ENCODE measurements at regions not wholly inside any gene's neighbourhood (a gene's known extent, or its start where the extent isn't known, plus 50 kb on each side); places are given as distances from the start of the nearest gene placed in this dataset.
"Not testable (repeated sequence)": the region's sequence is repeated elsewhere in the genome, so short reads cannot be mapped to it uniquely, and the experiment has no call there.

DNA sequence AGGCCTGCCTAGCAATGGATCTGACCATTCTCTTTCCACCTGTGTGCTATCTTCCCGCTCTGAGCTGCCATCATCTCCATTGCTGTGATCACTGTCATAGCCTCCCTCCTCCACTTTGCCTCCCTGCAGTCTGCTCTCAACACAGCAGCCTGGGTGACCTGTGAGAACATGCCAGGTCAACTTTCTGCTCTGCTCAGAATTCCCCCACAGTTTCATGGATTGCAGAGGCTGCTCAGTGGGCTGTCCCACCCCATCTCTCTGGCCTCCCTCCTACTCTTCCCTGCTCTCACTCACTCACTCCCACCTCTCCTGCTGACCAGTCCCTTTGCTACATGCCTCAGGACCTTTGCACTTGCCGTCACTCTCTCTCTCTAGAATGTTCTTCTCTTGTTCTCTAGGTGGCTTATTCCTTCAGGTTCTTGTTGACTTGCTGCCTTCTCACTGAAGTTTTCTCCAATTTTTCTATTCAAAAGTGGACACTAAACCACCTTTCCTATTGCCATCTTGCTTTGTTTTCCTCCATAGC, 159.9 kb downstream of the CD83 start:
- no peak for DNase-seq

DNA sequence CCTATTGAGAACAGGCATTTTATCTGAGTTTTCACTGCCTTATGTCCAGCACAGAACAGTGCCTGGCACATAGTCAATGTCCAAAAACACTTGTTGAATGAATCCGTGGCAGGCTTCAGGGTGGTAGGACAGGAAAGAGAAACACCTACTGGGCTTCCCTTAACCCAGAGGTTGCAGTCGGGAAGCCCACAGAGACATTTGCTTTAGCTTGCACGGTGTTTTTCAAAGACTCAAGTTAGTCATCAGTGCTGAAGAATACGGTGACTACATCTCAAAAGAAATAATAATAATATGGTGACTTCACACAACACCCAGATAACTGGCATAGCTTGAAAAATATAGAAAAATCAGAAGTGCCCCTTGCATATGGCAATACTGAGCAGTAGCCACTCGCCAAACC, 160.4 kb downstream of the CD83 start:
- DNase-seq, result no peak

DNA sequence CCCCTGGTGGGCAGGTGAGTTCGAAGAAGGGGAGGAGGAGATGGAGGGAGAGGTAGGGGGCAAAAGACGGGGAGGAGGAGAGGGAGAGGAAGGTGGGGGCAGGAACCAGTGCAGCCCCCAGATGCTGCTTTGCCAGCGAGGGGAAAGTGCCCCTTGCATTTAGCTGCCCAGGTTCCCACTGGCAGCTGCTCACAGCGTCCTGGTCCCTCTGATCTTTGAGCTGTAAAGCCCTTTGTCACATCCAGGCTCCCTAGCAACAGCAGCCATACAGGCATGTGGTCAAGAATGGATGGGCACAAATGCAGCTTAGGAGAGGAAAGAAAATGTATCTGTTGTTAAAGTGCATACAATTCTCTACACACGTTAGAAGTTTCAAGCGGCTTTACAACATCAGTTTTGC, 160.9 kb downstream of the CD83 start:
- no peak for DNase-seq

DNA sequence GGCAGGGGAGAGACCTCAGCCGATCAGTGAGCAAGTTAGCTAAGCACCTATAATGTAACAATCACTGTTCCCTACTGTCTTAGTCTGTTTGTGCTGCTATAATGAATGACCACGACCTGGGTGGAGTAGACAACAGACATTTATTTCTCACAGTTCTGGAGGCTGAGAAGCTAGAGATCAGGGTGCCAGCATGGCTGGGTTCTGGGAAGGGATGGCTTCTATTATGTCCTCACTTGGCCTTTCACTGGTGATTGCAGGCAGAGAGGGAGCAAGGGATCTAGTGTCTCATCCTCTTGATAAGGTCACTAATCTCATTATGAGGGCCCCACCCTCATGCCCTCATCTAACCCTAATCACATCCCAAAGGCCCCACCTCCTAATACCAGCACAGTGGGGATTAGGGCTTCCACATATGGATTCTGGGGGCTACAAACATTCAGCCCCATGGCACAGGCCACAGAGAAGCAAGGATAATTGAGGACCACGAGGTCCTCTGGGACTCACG, 162.5 kb downstream of the CD83 start:
- no peak for DNase-seq

DNA sequence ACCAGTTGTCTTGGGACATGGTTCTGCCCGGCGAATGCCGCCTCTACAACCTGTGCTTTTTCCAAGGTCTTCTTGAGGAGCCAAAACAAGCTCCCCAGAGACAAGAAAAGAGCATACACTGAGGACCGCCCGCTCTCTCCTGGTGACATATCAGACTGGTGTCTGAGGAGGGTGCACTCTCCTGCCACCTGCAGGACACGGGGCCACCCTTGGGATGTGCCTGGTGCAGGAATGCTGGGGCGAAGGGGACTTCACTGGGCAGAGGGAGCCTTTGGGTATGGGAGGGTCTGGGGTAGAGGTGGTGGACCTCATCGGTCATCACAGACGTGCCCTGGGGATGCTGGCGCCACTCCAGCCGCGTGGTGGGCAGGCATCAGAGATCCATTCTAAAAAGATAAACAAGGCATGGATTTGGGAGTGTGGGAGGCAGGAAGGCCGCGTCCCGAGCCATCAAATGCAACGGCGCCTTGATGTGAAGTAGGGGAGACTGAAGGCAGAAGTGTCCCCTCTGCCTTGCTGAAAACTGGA, 163.3 kb downstream of the CD83 start:
- DNase-seq, result no peak

DNA sequence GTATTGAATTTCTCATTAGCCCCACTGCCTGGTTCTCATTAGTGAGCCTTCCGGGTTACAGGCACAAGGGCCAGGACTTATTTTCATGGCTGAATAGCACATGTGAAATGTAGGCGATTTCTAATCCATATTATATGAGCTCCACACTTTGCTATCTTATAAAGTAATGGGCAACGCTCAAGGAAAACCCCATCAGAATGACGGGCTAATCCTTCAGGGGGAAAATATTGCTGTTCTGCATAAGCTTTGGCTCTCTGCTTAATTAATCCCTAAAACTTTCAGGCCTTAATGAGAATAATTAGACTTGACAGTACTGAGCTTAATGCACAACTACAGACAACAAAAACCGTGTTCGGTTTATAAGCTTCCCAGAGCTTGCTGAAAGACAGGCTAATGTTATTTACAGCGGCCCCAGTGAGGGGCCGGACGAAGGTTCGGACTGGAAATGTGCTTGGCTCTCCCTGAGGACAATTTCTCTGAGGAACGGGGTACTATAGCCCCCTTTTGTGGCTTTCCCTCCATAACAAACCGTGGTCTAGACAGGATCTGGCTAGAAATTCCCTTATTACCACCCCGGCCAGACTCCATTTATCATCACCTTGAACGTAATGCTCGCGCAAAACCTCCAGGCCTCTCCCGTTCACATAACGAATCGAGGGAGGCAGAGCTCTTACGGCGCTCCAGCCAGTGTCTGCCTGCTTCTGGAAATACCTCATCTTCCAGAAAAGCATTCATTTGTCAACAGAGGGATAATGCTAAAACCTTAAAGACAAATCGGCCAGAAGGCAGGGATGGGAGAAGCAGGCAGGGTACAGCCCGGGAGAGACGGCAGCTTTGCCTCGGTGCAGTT, 164.5 kb downstream of the CD83 start:
- DNase-seq, result peak; percentile 85

DNA sequence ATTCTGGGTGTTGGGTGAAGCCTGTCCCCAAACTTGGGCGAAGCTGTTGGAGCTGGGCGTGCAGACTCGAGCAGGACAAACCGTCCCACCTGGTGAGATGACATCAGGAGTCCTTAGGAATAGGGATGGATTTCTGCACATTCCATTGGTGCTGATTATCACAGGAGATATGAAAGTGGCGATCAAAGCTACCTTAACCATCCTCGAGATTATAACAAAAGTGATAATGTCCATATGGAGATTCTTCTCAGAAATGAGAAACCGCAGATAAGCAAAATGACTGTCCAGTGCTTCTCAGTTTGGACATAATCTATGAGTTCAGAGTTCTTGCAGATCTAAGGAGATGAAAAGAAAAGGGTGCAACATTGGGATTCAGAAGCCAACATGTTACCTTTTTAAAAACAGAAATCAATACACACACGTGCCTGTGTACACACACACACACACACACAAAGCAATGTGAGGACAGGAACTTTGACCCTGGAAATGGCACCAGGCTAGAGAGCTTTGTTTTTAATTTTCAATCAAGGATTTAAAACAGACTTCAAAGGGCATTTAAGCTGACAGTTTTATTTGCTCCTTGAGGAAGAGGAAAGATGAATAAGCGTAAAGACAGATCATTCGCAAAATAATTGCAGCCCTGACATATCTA, 165.4 kb downstream of the CD83 start:
- no peak for DNase-seq

DNA sequence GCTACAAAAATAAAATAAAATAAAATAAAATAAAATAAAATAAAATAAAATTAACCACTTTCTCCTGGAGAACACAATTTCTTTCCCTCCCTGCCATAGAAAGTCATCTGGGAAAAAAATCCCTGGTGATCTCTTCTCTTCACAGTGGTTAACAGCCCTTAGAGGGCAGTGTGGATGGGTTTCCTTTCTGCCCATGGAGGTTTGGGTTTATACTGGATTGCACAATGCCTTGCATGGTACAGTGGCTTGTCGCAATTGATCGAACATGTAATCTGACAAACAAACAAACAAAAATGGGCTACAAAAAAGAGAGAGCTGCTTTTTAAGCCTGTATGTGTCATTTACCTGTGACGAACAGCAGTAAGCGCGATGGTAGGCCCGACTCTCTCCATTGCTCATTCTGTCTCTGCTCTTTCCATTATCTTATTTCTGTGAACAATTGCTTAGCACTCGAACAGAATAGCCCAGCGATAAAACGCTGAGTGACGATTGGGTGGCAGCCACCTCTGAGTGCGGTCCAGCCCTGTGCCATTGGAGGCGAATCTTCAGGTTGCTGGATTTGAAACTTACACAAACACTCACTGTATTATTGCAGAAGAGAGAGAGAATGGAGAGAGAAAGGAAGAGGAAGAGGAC, 166.1 kb downstream of the CD83 start:
- DNase-seq, result peak; percentile 65

DNA sequence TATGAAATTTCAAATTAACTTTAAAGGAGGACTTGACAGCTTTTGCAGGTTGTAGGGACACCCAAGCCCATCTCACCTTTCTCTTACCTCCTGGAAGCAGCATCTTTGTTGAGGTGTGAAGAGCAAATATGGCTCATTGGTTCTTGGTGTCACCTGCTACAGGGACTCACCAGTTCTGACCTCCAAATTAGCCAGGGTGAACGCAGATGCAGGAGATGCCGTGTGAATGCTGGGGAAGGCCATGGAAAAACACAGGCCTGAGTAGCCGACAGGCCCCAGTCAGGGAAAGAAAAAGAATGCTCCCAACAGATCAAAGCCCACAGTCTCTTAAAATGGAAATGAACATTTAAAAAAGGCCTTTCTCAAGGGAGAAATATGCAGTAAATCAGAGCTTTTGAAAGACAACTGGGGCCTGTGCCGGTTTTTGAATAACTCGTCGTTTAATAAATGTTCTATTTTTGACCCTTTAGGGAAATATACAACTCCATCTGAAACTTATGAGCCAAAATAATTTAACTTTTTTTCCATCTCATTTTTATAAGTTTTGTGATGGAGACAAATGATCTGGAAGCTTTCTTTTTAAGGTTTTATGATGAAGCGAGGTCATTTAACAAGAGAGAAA, 167.5 kb downstream of the CD83 start:
- no peak for DNase-seq

DNA sequence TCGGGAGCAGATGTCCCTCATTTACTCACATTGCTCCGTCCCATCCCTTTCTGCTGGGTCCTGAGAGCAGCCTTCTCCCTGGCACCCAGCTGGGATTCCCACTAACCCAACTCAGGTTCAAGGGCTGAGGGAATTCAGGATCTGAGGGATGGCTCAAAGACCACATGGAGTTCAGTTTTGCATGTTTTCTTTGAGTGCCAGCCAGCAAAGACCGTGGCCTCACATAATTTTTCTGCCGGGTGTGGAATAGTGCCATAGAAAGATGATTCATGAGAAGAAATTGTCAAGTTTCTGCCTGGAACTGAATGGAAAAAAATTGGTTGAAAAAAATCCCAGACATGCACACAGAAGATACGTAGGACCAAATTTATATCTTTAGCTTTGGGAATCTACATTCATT, 168.6 kb downstream of the CD83 start:
- peak; percentile 61 for DNase-seq

DNA sequence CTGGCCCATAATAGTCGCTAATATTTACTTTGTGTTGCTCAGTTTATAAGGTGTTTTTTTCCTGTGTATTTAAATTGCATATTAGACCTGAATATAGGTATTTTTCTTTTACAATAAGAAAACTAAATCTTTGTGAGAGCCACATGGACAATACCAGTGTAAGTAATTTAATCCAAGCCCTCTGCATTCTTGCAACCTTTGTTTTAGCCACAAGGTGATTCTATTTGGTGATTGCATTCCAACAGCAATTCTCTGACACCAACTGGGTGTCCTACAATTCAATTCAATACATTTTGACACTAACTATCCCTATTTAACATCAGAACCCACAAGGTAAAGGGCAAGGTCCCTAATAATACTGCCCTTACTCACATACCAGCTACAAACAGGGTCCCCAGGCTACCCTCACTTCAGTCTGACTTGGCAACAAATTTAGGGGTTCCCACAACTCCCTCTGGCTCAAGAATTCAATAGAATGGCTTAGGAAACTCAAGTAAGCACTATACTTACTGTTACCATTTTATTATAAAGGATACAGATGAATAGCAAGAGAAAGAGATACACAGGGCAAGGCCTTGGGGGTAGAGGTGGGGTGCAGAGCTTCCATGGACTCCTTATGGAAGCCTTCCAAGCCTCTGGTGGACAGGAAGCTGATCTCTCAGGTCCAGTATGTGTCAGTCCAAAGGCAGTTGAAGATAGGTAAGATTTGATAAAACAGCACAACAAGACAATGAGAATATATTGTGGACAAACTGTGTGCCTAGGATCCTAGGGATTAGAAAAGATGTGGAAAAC, 169.3 kb downstream of the CD83 start:
- DNase-seq, result no peak

DNA sequence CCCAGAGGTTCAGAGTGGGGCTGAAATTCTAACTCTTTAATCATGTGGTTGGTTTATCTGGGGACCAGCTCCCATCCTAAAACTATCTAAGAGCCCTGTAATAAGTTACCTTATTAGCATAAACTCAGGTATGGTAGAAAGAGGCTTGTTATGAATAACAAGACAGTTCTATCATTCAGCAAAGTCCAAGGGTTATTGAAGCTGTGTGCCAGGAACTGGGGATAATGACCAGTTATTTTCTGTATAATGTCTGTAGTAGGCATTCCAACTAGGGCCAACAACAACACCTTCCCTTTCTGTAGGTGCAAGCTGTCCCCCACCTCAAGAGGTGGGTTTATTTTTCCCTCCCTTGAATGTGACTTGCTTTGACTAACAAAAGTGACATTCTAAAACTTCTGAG, 170.1 kb downstream of the CD83 start:
- DNase-seq, result no peak

DNA sequence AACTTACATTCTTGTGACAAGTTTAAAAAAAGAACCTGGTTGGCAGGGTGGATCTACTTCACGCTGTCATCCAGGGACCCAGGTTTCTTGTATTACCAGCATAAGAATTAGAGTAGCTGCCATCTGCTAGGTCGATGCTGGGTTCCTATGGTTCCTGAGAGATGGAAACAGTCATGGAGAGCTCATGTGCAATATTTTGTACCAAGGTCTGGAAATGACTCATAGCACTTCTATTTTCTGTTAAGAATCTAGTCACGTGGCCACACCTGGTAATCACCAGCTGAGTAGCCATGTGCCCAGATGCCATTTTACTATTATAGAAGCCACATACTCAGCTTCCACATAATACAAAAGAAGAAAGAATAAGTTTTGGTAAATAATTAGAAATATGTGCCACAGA, 171.3 kb downstream of the CD83 start:
- DNase-seq, result no peak

DNA sequence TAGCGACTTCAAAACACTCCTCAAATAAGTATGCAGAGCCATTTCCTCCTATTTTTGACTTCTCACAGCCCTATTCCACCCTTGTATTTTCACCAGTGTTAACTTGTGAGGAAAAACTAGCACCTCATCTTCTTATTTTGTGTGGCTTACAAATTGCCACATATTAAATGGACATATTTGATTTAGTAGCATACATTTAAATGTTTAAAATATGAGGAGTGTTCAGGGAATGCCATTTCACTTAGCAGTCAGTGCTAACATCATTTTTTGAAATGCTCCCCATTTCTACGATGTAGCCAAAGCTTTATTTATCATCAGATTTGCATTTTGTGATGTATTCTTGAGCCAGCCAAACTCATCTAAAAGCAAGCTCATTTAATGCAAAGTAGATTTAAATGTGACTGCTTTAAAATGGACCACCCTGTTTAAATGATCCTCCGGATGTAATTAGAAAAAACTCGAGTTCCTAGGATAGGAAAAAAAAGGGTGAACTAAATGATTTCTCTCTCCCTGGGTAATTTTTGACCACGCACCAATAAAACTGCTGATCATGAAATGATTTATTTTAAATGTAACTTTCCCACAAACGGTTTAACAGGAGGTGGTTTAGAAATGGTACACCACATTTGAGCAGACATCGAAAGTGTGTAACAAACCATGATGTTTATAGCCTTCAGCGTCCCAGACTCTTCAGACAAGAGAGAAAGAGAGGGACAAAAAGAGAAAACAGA, 172.6 kb downstream of the CD83 start:
- DNase-seq, result no peak

DNA sequence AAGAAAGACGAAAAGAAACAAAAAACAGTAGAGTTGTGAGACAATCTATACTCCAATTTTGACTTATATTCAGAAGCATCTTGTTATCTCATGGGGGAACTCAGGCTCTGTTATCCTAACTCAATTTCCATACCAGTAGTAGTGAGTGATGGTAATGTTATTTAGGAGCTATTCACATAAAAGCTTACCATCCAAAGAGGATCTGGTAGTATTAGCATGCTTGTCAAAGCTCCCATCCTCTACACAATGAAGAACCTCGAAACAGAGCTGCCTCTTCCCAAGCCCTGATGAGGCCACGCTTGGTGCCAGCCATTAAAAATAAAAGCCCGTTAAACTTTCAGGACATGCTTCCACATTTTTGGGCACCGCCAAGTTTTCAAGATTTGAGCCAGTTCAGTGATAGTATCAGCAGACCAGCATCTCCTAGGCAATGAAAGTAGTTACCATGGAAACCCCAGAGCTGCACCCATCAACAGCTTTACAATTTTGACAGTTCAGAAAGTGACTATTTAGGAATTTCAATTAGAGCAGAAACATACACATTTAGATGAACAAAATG, 173.3 kb downstream of the CD83 start:
- peak; percentile 41 for DNase-seq

DNA sequence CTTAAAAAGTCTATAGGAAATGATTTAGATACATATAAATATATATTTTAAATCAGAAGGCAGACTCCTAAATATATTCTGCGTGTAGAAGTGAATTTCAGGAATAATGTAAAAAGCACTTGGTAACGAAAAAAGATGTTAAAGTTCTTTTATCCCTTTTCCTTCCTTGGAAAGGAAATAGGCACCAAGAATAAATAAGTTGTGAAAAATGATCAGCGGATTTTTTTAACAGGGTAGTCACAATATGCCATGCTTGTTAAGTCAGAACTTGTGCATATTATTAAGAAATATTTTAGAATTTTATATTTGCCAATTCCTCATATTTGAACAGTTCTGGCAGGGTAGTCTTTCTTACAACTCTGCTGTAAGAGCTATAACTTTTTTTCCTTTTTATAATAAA, 173.8 kb downstream of the CD83 start:
- no peak for DNase-seq

DNA sequence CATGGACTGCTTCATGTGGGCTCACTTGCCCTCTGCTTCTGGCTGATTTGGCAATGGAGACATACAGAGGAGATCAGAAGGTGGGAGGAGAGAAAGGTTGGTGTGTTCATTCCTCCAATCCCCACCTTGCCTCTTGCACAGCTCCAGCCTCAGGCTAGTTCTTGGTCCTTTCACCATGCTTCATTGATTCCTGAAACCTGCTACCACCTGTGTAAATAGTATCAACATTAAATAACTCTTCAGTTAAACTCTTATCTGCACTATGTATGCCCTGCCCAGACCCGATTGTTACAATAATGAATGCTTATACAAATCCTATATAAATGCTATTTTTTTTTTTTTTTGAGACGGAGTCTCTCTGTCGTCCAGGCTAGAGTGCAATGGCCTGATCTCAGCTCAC, 174.5 kb downstream of the CD83 start:
- DNase-seq, result peak; percentile 15

DNA sequence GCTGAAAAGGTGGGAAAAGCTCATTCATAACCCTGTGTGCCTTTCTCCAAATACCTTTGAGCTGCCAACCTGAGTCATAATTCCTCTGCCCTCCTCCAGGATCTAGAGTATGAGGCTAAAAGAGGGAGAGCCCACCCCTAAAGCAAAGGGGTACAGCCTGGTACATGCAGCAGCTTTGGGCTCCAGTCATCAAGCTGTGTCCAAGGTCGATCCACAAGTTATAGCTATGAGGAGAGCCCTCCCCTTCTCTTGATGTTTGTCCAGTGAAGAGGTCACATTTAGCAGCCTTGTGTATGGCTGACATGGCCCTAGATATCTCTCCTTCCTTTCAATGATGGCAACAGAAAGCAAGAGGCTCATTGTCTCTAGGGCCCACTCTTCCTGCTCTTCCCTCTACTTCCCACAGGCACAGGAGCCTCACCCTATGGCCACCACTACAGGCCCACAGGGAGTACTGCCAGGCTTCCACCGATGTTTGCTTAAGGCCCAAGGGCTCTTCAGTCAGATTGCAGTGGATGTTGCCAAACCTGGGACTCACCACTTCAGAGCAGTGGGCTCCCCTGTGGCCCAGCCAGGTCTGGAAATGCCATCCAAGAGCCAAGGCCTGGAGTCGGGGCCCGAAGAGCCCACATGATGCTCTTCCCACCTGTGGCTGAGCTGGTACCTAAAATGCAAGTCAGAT, 176.8 kb downstream of the CD83 start:
- DNase-seq, result no peak

DNA sequence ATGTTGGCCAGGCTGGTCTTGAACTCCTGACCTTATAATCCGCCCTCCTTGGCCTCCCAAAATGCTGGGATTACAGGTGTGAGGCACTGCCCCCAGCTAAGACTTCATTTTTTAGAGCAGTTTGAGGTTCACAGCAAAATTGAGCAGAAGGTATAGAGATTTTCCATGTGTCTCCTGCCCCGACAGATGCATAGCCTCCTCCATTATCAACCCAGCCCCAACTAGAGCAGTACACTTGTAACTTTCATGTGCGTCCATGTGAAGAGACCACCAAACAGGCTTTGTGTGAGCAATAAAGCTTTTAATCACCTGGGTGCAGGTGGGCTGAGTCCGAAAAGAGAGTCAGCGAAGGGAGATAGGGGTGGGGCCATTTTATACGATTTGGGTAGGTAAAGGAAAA, 179.1 kb downstream of the CD83 start:
- not testable (repeated sequence) for DNase-seq

DNA sequence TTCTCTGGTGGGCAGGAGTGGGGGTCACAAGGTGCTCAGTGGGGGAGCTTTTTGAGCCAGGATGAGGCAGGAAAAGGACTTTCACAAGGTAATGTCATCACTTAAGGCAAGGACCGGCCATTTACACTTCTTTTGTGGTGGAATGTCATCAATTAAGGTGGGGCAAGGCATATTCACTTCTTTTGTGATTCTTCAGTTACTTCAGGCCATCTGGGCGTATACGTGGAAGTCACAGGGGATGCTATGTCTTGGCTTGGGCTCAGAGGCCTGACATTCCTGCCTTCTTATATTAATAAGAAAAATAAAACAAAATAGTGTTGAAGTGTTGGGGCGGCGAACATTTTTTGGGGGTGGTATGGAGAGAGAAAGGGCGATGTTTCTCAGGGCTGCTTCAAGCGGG, 179.5 kb downstream of the CD83 start:
- DNase-seq, result not testable (repeated sequence)

All from eye (tissue), 1 donor.